HG02884 (cell line): ENCODE measurements at regions not wholly inside any gene's neighbourhood (a gene's known extent, or its start where the extent isn't known, plus 50 kb on each side); places are given as distances from the start of the nearest gene placed in this dataset.

ENCODE experiments used
- ATAC-seq: cut with Tn5 transposase; IDR thresholded peaks from one replicate; pipeline ENCODE4 v1.9.1; 2021; ENCODE audit warnings: mild to moderate bottlenecking, moderate library complexity; ENCODE audit not compliant: unreplicated experiment

DNA sequence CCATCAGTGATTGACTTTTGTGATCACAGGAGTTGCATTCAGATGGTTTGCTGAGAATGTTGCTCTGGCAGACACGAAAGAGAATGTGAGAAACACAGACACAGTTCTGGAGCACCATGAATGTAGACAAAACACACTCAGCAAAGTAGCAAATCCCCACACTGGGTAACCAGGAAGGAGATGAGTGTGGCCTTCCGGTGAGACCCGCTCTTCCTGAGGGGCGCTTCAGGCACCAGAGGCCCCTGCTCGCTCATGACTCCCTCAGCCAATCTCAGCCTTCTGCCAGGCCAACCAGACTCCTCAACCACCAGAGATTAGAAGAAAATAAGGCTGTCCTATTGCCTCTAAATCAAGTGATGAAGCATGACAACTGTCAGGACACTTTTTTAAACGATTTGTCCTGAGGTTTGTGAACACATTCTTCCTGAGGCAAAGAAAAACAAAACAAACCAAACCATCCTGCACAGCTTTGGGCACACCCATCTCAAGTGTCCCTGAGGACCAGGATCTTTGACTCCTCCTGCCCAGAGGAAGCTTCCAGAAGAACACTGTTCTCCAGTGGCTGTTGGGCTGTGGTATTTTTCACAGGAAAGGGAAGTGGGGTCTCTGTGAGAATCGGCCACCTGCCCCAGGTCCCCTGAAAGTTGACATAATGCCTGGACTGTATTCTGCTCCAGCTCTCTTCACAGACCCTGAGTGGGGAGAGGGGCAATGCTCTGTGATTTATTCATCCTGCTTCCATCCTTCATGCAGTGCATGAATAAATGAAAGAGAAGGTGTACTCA is 152.8 kb downstream of the BCL11A start:
- no peak for ATAC-seq

DNA sequence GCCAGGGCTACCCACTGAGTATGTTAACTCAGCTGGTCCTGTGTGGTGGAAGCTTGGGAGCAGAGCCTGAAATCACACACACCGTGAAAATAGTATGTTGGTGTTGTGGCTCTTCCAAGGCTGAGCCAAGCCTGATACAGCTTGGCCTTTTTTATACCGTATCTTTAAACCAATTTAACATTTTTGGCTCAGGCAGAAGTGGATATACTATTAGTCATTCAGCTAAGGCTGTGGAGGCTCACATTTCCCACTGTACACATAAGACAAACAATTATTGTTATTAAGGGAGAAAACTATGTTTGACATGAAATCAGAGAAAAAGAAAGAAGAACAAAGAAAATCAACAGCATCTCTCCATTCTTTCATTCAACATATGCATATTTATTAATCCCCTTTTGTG is 159.0 kb downstream of the BCL11A start:
- ATAC-seq, result no peak

DNA sequence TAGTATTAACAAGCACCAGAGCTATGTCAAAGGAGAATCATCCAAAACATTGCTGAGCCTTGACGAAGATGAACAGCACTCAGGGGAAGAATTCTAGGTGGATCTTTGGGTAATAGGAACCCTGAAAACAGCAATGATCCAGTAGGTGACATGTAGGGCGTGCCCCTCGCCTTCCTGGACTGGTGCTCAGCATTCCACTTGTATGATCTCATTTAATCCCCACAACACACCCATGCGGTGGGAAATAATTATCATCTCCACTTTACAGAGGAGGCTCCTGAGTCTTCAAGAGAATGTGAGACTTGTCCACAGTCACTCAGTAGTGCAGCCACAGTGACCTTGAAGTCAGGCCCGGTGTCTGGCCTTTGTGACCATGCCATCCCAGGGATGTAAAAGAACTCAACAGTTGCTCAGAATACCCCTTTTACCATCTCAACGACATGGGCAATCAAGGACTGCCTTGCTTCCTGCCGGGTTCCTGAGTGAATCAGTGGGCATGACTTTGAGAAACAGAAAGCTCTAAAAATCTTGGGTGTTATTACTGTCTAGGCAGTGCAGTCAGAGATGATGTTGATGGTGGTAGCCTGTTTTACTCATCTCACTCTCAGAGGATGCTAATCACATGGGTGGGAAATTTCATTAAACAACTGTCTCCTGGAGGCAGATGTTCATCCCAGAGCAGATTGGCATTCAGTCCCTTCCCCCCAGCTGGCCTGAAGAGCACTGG is 161.6 kb downstream of the BCL11A start:
- ATAC-seq, result peak; percentile 53

DNA sequence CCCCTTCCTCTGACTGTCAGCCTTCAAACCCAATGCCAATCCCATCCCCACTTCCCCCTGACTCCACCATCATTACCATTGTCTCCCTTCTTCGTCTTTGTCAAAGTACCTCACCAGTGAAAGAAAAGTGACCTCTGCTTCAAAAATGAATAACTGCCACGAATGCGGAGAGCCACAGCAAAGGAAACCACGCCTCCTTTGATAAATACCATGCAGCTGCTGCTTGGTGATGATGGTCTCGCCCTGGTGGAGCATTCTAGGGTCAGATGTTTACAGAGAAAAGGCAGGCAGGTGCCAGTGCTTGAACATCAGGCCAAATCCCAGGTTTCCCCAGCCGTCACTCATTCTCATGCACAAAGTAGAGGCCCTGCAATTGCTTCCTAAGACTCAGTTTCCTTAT is 162.2 kb downstream of the BCL11A start:
- no peak for ATAC-seq

DNA sequence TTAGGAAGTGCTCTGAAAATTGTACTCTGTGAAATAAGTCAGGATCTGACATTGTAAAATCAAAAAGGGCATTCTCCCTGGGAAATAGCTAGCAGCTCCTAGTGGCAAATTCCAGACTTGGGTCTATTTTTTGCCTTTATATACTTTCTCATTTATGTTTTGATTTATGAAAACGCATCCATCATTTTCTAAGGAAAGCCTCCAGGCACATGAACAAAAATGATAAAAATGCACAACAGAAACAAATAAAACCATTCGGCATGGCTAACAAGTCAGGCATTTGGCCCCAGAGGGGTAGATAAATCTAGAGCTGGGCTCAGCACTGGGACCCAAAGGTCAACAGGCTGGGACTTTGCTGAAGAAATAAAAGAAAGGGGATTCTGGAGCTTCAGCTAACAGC is 167.0 kb downstream of the BCL11A start:
- ATAC-seq, result no peak

DNA sequence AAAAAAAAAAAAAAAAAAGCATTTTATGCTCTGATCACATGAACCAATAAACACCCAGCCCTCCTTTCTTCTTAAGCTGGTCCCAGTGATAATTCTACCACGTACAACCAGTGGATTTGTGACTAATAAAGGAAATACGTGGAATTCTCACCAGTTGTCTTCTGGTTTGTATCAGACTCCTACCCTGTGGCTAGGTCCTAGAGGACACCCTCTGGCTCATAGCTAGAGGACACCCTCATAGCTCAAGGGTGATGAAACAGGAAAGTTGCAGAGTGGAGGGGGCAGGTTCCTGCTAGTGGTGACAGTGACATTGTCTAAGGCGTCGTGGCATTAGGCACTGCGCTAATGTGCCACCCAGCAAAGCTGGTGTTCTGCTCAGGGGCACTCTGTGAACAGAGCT is 167.8 kb downstream of the BCL11A start:
- no peak for ATAC-seq

DNA sequence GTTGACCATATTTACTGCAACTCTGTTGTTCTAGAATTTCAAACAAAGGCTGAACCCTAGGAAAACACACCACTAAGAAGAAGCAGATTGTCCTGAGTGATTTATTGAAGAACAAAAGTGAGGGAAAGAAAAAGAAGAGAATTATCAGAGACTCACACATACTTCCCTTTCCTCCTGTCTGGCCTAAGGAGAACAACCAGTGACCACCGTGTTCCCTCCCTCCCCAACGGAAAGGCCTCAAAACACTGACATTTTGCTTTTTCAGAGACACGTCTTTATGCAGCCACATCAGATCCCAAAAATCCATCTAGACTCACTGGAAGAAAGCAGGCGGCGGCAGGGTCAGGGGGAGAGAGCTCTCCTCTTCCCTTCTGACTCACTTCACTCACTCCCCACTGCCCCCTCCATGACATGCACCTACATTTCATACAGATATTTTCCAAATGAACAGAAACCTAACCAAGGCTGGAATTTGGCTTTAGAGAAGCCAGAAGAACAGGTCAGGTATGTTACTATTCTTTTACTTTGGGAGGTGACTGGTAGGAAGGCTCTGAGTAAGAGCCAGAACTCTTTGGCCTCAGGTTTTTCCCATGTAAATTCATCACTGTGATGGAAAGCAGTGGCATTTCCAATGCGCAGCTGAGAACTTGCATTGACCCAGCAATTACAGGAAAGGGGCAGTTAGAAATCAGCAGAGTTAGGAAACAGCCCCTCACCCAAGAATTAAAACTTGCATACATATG is 169.9 kb downstream of the BCL11A start:
- no peak for ATAC-seq

DNA sequence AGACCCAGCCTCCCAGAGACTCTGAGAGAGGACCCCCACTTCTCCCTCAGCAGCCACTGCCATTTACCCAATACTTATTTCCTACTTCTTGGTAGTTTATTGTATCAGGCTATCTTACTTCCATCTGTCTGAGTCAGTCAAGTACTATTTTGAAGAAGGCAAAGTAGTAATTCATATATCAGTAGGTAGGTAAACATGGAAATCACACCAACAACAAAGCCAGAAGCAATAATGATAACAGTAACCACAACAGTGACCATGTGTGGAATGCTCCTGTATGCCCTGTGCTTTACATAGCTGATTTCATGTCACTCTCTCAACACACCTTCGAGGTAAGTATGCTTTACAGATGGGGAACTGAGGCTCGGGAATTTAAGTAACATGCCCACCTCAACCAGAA is 173.0 kb downstream of the BCL11A start:
- ATAC-seq, result no peak

DNA sequence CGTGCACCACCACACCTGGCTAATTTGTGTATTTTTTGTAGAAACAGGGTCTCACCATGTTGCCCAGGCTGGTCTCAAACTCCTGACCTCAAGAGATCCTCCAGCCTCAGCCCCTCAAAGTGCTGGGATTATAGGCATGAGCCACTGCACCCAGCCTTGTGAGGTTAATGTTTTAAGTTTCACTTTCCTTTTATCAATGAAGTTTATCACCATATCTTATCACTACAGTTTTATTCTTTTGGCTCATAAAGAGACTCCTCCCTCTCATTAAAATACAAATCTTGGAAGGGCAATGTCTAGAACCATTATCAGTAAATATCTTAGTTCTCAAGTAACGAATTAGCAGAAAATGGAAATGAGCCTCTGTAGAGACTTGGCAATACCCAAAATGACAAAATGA is 173.8 kb downstream of the BCL11A start:
- no peak for ATAC-seq

DNA sequence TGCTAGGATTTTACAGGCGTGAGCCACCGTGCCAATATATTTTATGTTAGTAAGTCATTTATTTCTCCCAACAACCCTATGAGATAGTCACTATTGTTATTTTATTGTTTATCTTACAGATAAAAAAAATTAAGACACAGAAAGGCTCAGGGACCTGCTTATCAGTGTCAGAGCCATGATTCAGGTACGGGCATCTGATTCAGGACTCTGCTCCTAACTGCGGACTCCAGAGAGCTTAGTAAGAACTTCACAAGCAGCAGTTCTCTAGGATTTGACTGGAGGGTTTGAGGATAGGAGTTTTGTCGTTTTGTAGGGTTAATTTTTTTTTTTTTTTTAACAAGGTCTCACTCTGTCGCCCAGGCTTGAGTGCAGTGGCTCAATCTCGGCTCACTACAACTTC is 174.2 kb downstream of the BCL11A start:
- ATAC-seq, result no peak

DNA sequence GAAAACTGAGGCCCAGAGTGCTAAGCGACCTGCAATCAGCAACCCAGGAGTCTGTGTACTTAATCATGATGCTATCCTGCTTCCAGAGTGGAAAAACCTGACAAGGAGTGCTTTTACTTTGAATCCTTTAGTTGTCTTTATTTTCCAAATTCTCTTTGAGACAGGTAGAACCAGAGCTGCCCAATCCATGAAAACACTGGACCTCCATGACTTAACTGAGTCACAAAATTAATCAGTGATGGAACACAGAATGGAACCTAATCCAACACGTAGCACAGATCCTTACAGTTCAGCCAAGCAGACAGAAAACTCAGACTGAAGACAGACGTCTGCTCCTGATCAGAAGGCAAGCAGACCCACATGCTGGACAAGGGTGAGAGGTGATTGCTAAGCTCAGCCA is 175.6 kb downstream of the BCL11A start:
- ATAC-seq, result no peak

DNA sequence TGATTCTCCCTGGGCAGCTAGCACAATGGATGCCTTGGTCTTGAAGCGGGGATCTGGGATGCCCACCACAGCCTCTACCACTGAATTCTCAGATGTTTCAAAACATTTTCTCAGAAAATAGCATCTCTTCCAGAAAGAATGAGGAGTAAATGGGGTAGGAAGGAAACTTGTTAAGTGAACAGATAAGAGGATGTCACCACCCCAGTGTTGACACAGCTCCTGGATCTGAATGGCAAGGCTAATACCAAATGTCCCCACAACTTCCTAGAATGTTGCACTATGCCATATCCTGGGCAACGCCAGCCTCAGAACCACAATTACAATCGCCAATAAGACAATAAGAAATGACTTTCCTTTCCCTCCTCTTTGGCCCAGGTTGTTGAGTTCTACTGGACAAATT is 177.2 kb downstream of the BCL11A start:
- ATAC-seq, result no peak

DNA sequence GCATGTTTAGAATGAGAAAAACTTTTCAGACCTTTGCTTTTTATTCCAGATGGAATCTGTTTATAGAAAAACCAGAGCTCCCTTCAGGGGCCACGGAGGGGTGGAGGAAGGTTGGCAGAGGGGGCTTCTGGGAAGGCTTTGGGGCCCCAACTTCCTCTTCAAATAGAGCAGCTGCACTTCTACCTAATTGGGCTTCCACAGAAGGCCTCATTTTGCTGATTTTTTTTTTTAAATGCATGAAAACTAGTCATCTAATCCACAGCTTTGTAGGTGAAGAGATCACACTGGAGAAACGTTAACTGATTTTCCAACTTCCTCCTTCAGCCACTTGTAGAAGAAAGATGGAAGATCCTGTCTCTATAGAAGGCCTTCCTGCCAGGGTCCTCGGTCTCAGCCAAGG is 181.8 kb downstream of the BCL11A start:
- ATAC-seq, result no peak

DNA sequence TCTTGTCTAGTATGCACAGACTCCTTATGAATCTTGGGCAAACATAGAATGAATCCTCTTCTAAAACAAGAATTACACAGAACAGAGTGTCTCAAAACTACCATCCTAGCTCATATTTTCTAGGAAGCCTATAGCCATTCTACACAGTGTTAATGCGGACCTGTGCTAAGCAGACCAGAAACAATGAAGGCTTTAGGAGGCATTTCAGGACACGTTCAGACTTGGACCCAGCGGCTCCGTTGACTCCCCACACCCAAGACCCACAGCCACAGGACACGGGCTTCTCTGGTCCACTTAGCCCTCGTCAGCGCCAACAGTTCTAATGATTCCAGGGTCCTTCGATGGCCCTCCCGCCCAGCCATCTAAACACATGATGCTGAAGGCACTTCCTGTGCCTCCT is 182.2 kb downstream of the BCL11A start:
- ATAC-seq, result no peak

DNA sequence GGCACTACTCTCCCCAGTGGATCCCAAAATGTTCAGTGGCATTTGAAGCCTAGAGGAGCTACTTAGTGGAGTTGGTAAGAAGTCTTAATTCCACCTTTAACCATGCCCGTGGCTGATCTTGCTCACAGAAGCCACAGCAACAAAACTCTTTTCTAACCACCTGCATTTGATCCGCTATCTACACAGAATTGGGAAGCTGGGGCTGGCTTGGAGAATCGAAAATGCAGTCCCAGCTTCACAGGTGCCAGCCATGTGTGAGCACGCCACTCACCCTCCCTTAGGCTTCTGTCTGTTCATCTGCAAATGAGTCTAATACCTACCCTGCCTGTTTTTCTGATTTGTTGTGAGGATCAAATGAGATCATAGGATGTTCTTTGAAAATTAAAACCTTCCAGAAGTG is 182.6 kb downstream of the BCL11A start:
- ATAC-seq, result no peak

DNA sequence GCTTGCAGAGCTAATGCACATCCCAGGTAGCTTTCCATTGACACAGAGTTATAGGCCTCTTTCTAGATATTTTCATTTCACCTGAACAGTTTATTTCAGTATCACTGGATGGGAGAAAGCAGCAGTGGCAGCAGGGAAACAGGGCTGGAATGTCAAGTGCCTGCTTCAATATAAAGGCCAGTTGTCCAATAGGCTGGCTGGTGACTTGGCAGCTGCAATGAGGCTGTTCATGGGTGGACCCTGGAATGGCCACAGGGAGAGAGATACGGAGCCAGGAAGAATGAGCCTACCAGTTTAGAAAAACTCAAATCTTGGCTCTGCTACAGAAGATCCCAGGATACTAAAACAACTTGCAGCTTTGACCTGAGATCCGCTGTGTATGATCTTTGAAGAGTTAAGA is 185.0 kb downstream of the BCL11A start:
- no peak for ATAC-seq

DNA sequence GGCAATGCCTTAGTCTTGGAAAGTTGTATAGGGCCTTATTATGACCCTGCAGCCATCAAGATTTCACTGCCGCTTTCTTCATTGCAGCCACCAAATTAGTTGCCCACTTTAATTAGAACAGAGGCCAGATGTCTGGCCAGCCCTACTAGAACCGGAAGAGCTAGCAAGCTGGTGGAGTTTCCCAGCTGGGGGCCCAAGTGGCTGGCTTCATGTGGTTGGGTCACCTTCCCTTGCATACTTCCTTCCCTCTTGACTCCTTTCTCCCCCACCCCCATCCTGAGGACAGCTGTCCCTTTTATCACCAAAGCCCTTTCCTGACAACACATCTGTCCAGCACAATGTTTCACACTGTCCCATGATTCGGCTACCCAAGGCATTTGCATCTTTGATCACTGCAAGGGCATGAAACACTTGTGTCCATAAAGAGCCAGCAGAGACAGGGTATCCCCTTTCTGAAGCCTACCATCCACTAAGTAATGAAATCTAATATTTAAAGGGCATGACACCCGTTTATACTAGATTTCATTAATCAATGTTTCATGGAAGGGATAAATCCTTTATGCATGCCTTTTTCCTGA is 187.2 kb downstream of the BCL11A start:
- no peak for ATAC-seq

DNA sequence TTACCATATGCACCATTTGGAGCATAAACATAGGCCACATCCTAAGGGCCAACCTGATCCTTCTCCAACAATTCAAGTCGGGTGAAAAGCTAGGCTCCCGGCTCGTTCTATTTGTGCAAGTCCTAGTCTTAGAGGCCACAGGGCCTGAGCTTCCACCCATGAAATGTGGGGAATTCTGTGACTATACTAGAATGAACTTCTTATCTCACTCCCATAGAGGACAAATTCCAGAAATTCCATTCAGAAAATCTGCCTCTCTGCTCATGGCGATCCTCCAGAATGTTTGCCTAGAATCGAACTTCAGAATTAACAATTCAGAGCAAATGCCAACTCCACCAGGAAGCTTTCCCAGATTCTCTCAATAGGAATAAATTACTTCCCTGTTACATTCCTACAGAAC is 187.9 kb downstream of the BCL11A start:
- no peak for ATAC-seq

DNA sequence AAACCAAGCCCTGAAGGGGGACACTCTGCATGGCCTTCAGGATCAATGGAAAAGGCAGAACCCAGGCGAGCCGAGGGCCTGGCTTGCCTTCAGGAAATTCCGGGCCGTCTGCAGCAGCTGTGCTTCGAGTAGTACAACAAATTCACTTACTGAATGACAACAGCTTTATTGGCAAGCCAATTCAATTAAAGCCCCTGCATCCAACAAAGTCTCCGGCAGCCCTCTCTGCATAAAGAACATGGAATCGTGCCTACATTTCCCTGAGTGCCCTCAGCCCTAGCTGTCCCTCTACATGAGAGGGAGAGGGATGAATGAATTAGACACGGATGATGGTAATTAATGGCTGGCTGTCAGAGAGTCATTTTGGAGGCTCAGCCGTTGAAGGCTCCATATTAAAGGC is 189.0 kb downstream of the BCL11A start:
- ATAC-seq, result no peak

DNA sequence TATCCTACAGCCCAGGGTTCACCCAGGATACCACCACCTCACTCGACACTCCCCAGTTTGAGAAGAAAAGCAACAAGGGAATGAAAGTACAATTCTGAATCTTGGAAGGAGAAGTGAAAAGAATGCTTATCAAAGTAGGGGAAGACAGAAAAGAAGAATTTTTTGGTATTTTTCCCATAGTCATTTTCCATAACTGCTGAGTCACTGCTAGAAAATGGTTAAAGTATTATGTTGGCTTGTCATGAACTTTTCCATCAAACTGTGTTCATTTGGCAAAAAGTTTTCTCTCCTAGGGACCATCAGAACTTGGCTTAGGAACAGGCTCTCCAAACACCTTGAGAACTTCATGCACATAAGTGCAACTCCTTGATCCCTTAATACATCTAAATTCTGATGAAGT is 192.0 kb downstream of the BCL11A start:
- ATAC-seq, result no peak

DNA sequence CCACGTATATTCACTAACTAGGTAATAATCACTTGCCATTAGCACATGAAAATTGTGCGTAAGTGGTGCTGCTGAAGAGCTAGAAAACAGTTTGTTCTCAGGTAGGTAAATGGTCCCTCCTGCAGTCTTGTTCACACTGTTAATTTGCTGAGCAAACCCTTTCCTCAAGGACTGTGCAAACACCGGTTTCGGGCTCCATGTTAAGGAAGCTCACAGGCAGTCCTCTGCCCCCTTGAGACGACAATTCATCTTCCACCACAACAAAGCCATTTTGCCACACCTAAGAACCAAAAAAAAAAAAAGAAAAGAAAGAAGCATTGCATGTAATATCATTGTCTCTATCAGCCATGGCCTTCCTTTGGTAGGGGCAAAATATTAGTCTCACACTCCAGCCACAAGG is 193.9 kb downstream of the BCL11A start:
- ATAC-seq, result no peak

DNA sequence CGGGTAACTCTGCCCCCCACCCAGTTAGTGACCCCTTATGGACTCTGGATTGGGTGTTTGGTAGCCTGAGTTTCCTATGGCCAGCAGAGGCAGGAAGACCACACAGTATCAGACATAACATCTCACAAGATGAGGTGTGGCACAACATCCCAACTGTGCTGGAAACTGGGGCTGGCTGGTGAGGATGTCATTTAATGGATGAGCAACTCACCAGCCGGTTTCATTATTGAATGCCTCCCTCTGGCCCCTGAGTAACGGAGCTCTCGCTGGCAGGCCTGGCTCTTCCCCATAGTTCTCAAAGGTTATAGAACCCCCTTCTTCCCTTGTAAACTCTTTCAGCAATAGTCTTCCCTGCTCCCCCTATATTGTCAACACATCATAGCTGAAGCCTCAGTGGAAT is 195.0 kb downstream of the BCL11A start:
- no peak for ATAC-seq
